ENCODE measurements at regions not wholly inside any gene's neighbourhood (a gene's known extent, or its start where the extent isn't known, plus 50 kb on each side); places are given as distances from the start of the nearest gene placed in this dataset.

GRCh38 chr2:193446967-193447366 is 1252.2 kb upstream of the TMEFF2 start:
- Histone ChIP-seq H3K9me1 (replicated peaks; ENCODE audit: control insufficient read depth, extremely low read depth, insufficient read depth, low read length) (no peaks in the 10 kb centered on the region), H3K9me3 (replicated peaks; ENCODE audit: control insufficient read depth, insufficient read depth, low read length) (no peaks in the 10 kb centered on the region), H2AFZ (ENCODE audit: low read depth, low read length) (no peak overlapping the region), H3K4me1 (ENCODE audit: control insufficient read depth, extremely low read depth, insufficient read depth, low read length) (no peaks in the 10 kb centered on the region), H3K27me3 (ENCODE audit: control insufficient read depth in 2 of 2, insufficient read depth in 2 of 2, low read length in 2 of 2) (no peaks in the 10 kb centered on the region), H3K79me2 (ENCODE audit: control insufficient read depth, insufficient read depth, low read length) (no peaks in the 10 kb centered on the region), H3K9ac (replicated peaks; ENCODE audit: extremely low read depth, insufficient read depth, low read length) (no peak overlapping the region), H4K20me1 (replicated peaks; ENCODE audit: control insufficient read depth, extremely low read depth, insufficient read depth, low read length) (no peaks in the 10 kb centered on the region), H3K36me3 (ENCODE audit: control insufficient read depth in 2 of 2, extremely low read depth in 1 of 2, insufficient read depth in 2 of 2, low read length in 2 of 2) (no peaks in the 10 kb centered on the region), H3K4me2 (ENCODE audit: insufficient read depth, low read length) (no peak overlapping the region), H3K4me3 (replicated peaks in 1 of 3; ENCODE audit: insufficient read depth in 1 of 3, low read depth in 1 of 3, low read length in 3 of 3) (no peak overlapping the region), H3K27ac (ENCODE audit: insufficient read depth, low read depth, low read length) (no peak overlapping the region)
- dilution Hi-C loops (cut with MboI; ENCODE audit: extremely low pct_ligation_motif_present, low sequenced_read_pairs) (no loop called here), intact Hi-C loops (cut with micrococcal nuclease) (no loop called here)
- BruUV-seq (replicated peaks) = no TSS peak
- DNase-seq (ENCODE audit: low read depth, low spot score) (no peak), FAIRE-seq (no peak)
- ChIA-PET POLR2A (no interaction called here), CTCF (no interaction called here)
- no peak for TF ChIP-seq GATA2 (IDR thresholded peaks at IDR 0.05; ENCODE audit: insufficient read depth, insufficient read length, low read depth, low read length)

GRCh38 chr2:193442293-193442692 is 1247.6 kb upstream of the TMEFF2 start:
- H3K79me2 ChIP-seq (ENCODE audit: control insufficient read depth, insufficient read depth, low read length) = no peaks in the 10 kb centered on the region
- no peaks in the 10 kb centered on the region for H3K27me3 ChIP-seq (ENCODE audit: control insufficient read depth in 2 of 2, insufficient read depth in 2 of 2, low read length in 2 of 2)
- no peak overlapping the region for H3K4me2 ChIP-seq (ENCODE audit: insufficient read depth, low read length)
- DNase-seq (ENCODE audit: low read depth, low spot score) (no peak), FAIRE-seq (no peak)
- no peaks in the 10 kb centered on the region for H3K9me1 ChIP-seq (replicated peaks; ENCODE audit: control insufficient read depth, extremely low read depth, insufficient read depth, low read length)
- no peak overlapping the region for H3K27ac ChIP-seq (ENCODE audit: insufficient read depth, low read depth, low read length)
- ChIA-PET CTCF (no interaction called here), POLR2A (no interaction called here)
- BruUV-seq (replicated peaks) = no TSS peak
- TF ChIP-seq POLR2AphosphoS5 (IDR thresholded peaks at IDR 0.05; ENCODE audit: insufficient read depth, low read depth, low read length) = no peak
- no peaks in the 10 kb centered on the region for H3K4me1 ChIP-seq (ENCODE audit: control insufficient read depth, extremely low read depth, insufficient read depth, low read length)
- no peak overlapping the region for H3K4me3 ChIP-seq (replicated peaks in 1 of 3; ENCODE audit: insufficient read depth in 1 of 3, low read depth in 1 of 3, low read length in 3 of 3)
- no peaks in the 10 kb centered on the region for H4K20me1 ChIP-seq (replicated peaks; ENCODE audit: control insufficient read depth, extremely low read depth, insufficient read depth, low read length)
- no peak overlapping the region for H2AFZ ChIP-seq (ENCODE audit: low read depth, low read length)
- H3K36me3 ChIP-seq (ENCODE audit: control insufficient read depth in 2 of 2, extremely low read depth in 1 of 2, insufficient read depth in 2 of 2, low read length in 2 of 2) = no peaks in the 10 kb centered on the region
- no peaks in the 10 kb centered on the region for H3K9me3 ChIP-seq (replicated peaks; ENCODE audit: control insufficient read depth, insufficient read depth, low read length)
- dilution Hi-C loops (cut with MboI; ENCODE audit: extremely low pct_ligation_motif_present, low sequenced_read_pairs) (no loop called here), intact Hi-C loops (cut with micrococcal nuclease) (no loop called here)
- no peak overlapping the region for H3K9ac ChIP-seq (replicated peaks; ENCODE audit: extremely low read depth, insufficient read depth, low read length)

All from endothelial cell of umbilical vein (primary cell).